ENCODE measurements at regions not wholly inside any gene's neighbourhood (a gene's known extent, or its start where the extent isn't known, plus 50 kb on each side); places are given as distances from the start of the nearest gene placed in this dataset.

- Histone ChIP-seq H3K27me3 (no peaks in the 10 kb centered on the region), H3K27ac (no peak overlapping the region), H3K36me3 (no peaks in the 10 kb centered on the region), H3K4me3 (no peak overlapping the region), H3K4me1 (no peaks in the 10 kb centered on the region), H3K9me3 (no peaks in the 10 kb centered on the region)
- WGBS, 2 donors: 20 to 35% methylated on average over 2 of the region's 2 CpGs
- TF ChIP-seq POLR2A (IDR thresholded peaks at IDR 0.05) (no peak), CTCF (IDR thresholded peaks at IDR 0.05) (no peak), EP300 (IDR thresholded peaks at IDR 0.05) (no peak)
- DNase-seq (ENCODE audit: low spot score in 2 of 2): no peak
Observed at GRCh38 chr10:47109906-47110305, 190.1 kb upstream of the GDF10 start.

- 81 to 86% methylated on average over 5 of the region's 5 CpGs for WGBS, 2 donors
- no peak for DNase-seq (ENCODE audit: low spot score in 2 of 2)
- Histone ChIP-seq H3K27ac (no peak overlapping the region), H3K9me3 (no peaks in the 10 kb centered on the region), H3K4me3 (no peak overlapping the region), H3K4me1 (no peaks in the 10 kb centered on the region), H3K27me3 (no peaks in the 10 kb centered on the region), H3K36me3 (no peaks in the 10 kb centered on the region)
- TF ChIP-seq POLR2A (IDR thresholded peaks at IDR 0.05) (no peak), EP300 (IDR thresholded peaks at IDR 0.05) (no peak), CTCF (IDR thresholded peaks at IDR 0.05) (no peak)
Observed at GRCh38 chr10:47111329-47111862, 188.6 kb upstream of the GDF10 start.

- Histone ChIP-seq H3K4me1 (no peaks in the 10 kb centered on the region), H3K27me3 (no peaks in the 10 kb centered on the region), H3K27ac (no peak overlapping the region), H3K4me3 (no peak overlapping the region), H3K36me3 (no peaks in the 10 kb centered on the region), H3K9me3 (no peaks in the 10 kb centered on the region)
- 86 to 93% methylated on average over 4 of the region's 4 CpGs for WGBS, 2 donors
- TF ChIP-seq POLR2A (IDR thresholded peaks at IDR 0.05): no peak
- TF ChIP-seq EP300 (IDR thresholded peaks at IDR 0.05): no peak
- no peak for TF ChIP-seq CTCF (IDR thresholded peaks at IDR 0.05)
- DNase-seq (ENCODE audit: low spot score in 2 of 2): no peak
Observed at GRCh38 chr10:47112612-47113011, 187.4 kb upstream of the GDF10 start.

GRCh38 chr10:47113907-47114500, 186.0 kb upstream of the GDF10 start:
- no peak for TF ChIP-seq EP300 (IDR thresholded peaks at IDR 0.05)
- TF ChIP-seq POLR2A (IDR thresholded peaks at IDR 0.05): no peak
- no peak for TF ChIP-seq CTCF (IDR thresholded peaks at IDR 0.05)
- H3K9me3 ChIP-seq: no peaks in the 10 kb centered on the region
- H3K27me3 ChIP-seq: no peaks in the 10 kb centered on the region
- 47 to 65% methylated on average over 4 of the region's 4 CpGs for WGBS, 2 donors
- no peaks in the 10 kb centered on the region for H3K4me1 ChIP-seq
- no peak overlapping the region for H3K4me3 ChIP-seq
- no peak overlapping the region for H3K27ac ChIP-seq
- no peak for DNase-seq (ENCODE audit: low spot score in 2 of 2)
- H3K36me3 ChIP-seq: no peaks in the 10 kb centered on the region

- Histone ChIP-seq H3K9me3 (no peaks in the 10 kb centered on the region), H3K27ac (no peak overlapping the region), H3K27me3 (no peaks in the 10 kb centered on the region), H3K4me1 (no peaks in the 10 kb centered on the region), H3K4me3 (no peak overlapping the region), H3K36me3 (no peaks in the 10 kb centered on the region)
- DNase-seq (ENCODE audit: low spot score in 2 of 2): no peak
- 88 to 97% methylated on average over 6 of the region's 6 CpGs for WGBS, 2 donors
- TF ChIP-seq CTCF (IDR thresholded peaks at IDR 0.05) (no peak), POLR2A (IDR thresholded peaks at IDR 0.05) (no peak)
Observed at GRCh38 chr10:47114680-47115186, 185.3 kb upstream of the GDF10 start.
